Activated CD4-positive, alpha-beta T cell treated with anti-CD3 and anti-CD28 coated beads, Interleukin-2, amount 50 U/mL, for 24 hours (primary cell): ENCODE measurements at regions not wholly inside any gene's neighbourhood (a gene's known extent, or its start where the extent isn't known, plus 50 kb on each side); places are given as distances from the start of the nearest gene placed in this dataset.

Experiments
- DNase-seq, 2 donors: peaks; one replicate each; pipeline ENCODE4 v3.0.0-alpha.2; 2020; ENCODE audit warnings: low read depth in 1 of 2, low spot score in 1 of 2

DNA sequence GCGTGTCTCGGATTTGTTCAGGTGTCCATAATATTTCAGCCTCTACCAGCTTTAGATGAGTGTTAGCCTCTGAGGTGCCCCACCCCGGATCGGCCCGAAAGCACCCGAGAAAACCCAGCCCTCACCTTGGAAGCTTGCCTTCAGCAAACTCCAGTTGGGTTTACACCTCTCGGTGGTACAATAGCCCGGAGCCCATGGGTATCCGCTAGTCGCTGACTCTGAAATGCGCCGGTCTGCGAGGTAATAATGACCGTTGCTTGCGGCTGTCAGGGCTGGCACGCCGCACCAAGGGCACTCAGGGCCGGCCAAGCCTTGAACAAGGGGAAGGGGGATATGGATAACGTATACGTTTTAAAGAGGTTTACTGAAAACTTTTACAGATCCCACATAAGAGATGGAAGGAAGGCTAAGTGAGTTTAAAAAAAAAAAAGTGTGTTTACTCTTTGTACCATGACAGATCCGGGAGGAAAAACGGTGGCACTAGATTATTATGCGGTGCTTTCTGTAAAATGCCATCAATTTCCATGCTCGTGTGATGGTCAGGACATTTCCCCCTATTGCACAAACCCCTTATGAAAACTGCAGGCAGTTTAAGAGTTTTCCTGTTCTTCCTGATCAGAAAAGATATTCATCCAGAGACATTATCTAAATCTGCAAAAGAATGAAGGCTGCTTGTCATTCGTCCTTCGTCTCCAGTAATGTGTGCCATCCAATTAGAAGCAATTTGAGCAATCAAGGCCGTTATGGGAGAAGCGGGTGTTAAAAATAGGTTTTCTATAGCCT is 124.2 kb downstream of the TMEM161B start:
- DNase-seq: no peak

DNA sequence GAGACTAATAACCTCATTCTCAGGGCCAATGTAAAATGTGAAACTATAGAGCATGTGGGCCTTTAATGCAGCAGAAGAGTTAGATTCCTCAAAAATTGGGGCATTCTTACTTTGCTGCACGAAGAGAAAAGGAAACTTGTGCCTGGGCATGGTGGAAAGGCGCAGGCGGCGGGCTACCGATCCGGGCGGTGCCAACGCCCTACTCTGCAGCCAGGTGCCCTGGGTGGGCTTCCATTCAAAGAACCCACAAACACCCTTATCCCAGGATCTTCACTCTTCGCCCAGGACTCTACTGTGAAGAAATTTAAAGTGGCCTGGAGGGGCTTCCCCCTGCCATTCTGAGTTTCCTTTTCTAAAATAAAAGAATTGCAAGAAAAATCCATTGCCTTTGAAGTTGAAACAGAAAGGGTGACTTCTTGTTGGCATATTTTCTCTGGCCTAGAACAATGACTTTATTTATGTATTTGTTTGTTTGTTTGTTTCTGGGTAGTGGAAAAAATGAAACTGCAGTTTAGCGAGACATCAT is 124.9 kb downstream of the TMEM161B start:
- DNase-seq: no peak

DNA sequence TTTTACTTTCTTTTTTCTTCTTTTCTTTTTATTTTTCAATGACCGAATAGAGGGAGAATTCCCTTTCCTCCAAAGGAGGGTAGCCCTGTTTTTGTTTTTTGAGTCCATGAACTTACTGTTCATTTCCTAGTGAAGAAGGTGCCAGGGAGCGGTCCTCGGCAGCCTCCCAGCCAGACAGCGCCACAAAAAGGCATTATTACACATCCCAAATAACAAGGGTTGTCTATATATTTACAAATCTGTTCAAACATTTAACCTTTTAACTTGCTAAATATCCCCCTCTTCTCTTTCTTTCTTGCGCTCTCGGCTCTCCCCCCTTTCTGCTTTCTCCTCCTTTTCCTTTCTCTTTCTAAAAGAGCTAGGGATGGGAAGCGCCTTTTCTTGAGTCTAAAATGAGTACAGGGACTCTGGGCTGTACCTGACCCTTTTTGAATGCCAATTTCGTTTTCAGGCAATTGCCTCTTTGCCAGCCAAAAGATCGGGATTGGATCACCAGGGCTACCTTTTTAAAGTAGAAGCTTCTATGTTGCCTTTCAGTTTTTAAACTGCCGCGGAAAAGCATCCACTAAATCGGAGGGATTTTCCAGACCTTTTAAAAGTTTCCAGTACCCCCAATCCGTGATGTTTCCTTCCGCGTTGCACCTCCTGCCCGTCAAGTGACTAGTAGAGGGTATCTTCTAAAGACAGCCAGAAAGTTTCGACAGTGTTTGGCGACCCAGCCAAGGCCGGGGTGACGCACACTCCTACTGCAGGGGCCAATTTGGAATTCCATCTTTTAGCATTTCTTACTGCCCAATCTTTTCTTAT is 125.6 kb downstream of the TMEM161B start:
- DNase-seq: no peak

DNA sequence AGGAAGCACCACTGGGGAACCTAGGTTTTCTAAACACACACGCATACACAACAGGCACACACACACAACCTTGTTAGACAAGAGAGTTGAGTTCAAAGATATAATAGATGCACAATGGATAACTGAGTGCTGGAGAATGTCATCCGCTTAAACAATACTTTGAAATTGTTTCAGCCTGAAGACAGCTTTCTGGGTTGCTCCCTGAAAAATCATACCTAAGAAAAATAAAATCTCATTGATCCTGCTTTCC is 126.1 kb downstream of the TMEM161B start:
- DNase-seq: no peak

DNA sequence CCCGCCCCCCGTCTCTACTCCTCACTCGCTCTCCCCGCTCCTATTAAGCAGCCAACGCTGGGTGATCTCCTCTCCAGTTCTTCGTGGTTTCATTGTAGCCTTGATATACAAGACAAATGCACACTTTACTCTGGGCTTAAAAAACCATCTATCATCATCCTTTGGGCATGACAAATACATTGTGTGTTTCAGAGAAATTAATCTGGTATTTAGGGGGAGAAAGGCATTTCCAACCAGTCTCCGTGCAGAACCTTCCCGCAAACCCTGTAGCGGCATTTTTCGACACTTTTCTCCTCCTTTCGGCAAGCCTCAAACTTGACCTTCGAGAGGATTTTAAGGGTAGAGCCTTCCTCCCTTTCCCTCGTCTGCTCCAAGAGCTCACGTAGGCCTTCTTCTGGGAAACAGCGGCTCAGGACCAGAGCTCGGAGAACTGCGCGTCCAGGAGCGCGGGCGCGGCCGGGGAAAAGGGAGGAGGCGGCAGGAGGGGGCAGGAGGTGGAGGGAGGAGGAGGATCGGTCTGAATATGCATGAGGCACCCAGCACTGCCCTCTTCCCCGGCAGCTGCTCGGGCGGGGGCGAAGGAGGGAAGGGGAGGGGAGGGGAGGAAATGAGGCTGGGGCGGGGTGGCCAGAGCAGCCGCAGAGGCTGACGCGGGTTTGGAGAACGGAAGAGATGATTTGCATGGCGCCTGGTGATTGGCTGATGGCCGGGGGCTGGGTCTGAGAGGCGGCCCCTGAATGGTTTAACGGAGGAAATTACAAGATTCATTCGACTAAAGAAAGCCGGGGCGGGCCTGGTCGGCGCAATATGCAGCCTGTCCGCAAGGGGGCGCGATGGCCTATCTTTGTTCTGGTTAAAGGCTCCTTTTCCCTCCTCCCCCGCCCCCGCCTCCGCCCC is 127.5 kb downstream of the TMEM161B start:
- peak; percentile 35 to 51 for DNase-seq

DNA sequence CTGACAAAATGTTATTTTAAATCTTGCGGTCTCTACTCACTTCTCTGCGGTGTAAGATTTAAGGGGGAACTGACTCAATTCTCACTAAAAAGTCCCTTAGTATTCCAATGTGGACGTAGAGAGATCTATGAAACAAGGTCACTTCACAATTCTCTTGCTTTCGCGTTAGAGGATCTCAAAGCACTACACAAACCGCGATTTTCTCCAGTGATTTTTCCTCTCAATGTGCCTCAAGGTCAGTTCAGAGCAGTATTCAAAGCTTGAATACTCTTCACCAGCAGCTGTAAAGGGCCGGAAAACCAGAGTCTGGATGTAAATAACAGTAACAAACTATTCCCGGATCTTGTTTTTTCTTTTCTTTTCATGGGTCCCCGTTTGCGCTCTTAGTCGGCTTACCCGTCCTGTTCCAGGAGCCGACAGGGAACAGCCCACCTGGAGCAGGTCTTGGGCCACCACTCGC is 128.2 kb downstream of the TMEM161B start:
- DNase-seq: no peak

DNA sequence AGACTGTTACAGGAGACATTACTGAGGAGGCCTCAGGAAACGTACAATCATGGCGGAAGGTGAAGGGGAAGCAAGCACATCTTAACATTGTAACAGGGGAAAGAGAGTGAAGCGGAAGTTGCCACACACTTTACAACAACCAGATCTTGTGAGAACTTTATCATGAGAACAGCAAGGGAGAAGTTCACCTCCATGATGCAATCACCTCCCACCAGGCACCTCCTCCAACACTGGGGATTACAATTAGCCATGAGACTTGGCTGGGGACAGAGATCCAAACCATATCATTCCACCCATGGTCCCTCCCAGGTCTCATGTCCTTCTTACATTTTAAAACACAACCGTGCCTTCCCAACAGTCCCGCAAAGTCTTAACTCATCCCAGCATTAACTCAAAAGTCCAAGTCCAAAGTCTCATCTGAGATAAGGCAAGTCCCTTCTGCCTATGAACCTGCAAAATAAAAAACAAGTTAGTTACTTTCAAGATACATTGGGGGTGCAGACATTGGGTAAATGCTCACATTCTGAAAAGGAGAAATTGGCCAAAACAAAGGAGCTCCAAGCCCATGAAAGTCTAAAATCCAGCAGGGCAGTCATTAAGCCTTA is 138.3 kb downstream of the TMEM161B start:
- no peak for DNase-seq

DNA sequence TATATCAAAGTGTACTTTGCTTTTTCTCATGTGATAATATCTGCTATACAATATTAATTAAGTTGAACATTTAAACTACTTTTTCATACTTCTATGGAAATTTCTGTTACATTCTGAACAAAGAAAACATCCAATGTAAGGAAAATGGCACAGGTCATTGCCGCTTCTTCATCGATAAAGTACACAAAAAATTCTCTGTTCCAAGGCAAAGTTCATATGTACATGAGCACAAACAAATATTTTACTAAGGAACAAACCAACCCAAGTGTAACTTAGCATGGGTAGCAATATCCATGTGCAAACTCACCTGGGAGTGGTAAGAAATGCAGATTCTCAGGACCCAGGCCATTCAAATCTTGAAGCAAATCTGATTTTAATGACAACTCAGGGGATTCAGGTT is 139.8 kb downstream of the TMEM161B start:
- DNase-seq: no peak

DNA sequence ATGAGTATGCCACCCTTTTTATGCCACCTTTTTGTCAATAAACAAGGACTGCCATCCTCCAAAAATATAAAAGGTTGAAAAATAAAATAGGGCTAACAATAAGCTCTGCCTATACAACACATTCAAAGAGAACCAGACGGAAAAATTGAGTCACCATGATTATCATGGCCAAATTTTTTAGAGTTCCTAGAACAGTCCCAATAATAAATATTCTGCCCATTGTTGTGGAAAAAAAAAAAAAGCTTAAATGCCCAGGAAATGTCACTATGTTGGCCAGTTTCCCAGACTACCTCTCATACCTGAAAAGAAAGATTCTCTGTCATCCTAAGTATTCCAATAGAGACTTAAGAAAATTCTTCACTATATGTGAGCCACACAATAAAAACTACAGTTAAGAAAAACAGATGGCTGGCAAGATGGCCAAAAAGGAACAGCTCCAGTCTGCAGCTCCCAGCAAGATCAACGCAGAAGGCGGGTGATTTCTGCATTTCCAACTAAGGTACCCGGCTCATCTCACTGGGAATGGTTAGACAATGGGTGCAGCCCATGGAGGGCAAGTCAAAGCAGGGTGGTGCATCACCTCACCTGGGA is 149.0 kb downstream of the TMEM161B start:
- DNase-seq: no peak

DNA sequence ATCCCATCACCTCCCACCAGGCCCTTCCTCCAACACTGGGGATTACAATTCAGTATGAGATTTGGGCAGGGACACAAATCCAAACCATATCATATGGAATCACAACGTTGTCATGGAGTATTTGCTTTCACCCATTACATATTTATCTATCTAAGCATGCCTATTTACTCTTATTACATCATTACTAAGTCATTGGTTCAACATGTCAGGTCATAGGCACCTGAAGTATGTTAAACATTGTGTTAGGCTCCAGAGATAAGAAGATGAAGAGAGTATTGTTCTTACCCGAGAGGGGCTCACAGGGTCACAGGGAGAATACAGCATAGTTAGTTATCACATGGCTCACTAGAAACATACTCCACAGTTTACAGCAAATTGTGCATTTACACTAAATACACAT is 150.5 kb downstream of the TMEM161B start:
- no peak for DNase-seq

DNA sequence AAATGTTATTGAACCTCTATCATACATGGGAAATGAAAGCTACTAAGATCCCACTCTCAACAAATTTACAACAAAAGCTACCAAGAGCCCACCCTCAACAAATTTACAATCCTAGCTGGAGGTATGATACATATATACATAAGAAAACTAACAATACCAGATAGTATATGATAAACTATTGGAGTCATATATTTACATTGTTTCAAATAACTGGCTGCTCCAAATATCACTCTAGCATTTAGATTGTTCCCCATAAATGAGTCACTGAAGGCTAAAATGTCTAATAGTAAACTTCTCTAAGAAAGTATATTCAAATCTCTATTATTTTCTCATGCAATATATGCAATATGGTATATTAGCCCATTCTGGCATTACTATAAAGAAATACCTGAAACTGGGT is 151.1 kb downstream of the TMEM161B start:
- DNase-seq: no peak

DNA sequence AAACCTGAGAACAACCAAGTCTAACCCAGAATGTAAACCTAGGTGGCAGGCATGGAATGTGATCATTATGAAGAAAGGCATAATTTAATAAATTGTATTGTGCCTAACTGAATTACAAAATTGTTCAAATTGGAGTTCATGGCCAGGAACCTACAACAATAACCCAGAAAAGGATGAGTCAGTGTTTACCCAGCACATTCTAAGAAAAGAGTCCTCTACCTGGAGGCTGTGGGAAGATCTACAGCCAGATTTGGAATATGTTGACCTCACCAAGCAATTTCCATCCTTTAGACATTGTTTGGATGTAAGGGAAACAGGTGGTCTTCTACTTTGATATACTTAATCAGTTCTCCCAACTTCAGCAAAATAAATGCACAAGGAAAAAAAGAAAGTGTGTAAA is 152.2 kb downstream of the TMEM161B start:
- no peak for DNase-seq

DNA sequence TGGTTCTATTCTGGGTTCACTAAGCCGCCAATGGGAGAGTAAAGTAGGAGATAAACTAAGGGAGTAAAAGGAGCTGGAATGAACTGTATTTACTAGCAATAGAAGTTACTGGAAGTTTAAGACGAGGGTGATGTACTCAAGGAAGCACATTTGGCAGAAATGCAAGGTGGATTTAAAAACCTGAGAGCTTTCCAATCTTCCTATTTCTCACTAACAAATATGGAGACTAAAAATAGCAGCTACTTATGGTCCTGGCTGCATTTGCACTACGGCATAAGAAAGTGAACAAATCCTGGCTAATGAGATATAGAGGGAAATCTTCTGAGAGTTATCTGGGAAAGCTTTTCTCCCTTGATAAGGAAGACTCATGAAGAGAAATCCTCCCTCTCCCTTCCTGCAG is 153.4 kb downstream of the TMEM161B start:
- no peak for DNase-seq

DNA sequence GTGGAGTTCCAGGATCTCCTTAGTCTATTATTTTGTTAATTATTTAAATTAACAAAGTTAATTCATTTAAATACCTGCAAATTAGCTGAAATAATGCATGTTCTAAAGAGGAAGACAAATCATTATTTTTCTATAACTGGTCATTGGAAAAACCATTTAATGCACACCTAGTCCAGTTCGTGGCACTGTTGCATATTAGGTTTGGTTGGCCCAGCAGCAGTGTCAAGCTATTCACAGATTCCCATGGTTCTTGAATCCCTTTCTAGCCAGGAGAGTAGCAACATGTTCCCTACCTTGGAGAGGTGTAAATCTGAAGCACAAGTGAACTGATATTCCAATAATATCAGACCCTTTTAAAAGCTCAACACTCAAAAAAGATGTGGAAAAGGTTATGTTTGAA is 155.2 kb downstream of the TMEM161B start:
- DNase-seq: no peak

DNA sequence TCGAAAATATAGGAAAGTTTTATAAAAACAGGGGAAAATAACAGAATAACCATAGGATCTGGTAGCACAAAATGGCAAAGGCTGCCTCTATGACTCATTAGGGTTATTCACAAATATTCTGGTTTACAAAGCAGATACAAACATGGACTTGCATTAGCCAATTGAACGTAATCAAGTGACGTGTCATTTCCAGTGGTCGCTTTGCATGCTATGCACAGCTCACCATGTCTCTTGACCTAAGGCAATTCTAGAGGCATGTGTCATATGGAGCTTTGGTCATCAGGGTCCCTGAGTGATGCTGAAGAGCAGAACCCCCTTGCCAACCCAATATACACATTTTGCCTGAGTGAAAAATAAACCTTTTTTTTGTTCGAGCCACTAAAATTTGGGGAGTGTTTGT is 158.8 kb downstream of the TMEM161B start:
- DNase-seq: no peak

DNA sequence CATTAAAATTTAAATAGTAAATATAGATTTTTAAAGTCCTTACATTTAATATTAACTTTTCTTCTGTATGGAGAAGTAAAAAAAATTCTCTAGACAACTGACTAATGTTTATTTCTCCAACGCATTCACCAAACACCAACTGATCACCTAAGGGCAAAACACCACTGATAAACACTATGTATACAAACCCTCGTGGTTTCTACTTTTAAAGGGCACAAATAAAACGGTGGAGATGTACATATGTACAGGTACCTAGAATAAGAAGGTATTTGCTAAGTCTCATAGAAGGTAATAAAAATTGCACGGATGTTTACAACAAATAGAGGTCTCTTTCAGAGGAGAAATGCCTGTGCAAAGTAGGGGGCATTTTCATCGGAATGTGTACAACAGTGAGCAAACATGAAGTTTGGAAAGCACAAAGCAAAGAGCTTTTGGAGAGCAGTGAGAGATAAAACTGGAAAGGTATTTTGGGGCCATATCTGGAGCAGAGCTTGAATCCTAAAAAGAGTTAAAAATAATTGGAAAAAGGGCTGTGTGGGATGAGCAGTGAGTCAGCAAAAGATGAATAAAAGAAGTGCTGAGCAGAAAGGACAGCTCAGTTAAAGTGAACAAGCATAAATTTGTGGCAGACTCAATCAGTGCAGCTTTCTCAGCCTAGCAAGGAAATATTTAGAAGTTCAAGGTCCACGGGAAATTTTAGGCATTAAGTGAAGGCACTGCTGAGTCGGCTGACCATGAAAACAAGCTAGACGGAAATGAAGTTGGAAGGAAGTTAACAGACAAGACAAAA is 160.0 kb downstream of the TMEM161B start:
- no peak for DNase-seq

DNA sequence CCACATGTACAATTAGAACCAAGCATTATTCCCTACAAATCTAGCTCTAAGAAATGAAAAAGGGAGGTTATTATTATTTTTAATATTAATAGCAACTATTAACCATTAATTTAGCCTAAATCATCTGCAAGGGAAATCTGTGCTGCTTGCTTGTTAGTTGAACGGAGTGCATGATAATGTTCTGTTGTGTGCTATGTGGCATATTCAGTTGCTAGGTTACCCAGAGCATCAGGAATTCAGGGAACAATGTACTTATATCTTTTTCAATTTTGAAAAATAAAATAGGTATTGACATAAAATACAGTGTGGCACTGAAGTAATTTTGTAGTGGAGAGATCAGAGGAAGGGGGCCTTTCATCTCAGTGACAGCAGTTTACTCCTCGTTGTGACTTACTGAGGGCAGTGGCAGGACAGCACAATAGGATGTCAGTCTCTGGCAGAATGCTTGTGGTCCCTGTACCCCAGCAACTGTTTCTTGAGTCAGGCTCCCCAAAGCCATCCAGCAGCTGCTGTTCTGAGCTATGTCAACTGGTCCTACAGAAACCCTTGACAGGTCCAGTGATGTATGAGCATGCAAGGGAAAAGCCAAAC is 173.6 kb downstream of the TMEM161B start:
- no peak for DNase-seq

DNA sequence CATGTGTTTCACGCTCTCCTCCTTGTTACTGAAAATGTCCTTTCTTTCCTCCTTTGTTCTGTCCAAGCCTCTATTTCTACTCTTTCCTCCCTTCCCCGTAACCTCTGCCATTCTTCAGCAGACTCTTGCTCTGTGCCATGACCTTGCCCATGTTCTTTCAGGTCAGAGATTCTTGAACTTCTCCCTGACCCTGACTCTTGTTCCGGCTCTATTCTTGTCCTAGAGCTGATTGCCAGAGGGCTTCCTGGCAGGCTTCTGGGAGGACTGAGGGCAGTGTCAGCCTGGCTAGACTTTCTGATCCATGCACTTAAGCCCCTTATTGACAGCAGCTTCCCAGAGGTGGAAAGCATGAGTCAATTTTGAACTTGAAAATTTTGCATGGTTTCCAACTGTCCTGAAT is 174.2 kb downstream of the TMEM161B start:
- no peak for DNase-seq

DNA sequence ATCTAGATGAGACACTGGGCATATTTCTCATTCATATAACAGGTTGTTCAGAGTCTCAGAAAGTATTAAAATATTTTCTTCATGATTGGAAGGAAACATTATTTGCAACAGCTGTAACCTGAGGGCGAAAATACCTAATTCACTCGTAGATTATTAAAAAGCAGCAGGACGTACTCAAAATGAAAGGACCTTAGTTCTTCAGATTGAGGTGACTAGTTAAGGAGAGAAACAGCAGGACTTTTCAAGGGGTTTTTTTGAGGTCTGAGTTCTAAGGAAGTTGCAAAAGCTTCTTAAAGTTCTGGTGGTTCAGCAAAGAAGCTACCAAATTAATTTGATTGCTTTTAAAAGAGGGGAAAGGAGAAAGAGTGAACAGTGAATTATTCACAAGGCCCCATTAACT is 174.9 kb downstream of the TMEM161B start:
- DNase-seq: no peak
